ENCODE measurements at regions not wholly inside any gene's neighbourhood (a gene's known extent, or its start where the extent isn't known, plus 50 kb on each side); places are given as distances from the start of the nearest gene placed in this dataset.

- no peaks in the 10 kb centered on the region for H4K20me1 ChIP-seq (ENCODE audit: insufficient read depth, low read length)
- H3K79me2 ChIP-seq (ENCODE audit: insufficient read depth, low read length): no peaks in the 10 kb centered on the region
- H3K27ac Mint-ChIP-seq: no peak overlapping the region
- no peak overlapping the region for H3K4me3 ChIP-seq (replicated peaks in 1 of 3; ENCODE audit: low read depth in 2 of 3, low read length in 3 of 3)
- no peak overlapping the region for H3K4me3 Mint-ChIP-seq
- H3K9me3 Mint-ChIP-seq: peaks cover 2 to 10% (median 8%) of the 10 kb centered on the region in 7 donors
- no peak overlapping the region for H3K9ac ChIP-seq (ENCODE audit: insufficient read depth, low read length, poor library complexity, severe bottlenecking)
- 100% methylated on average over 3 of the region's 4 CpGs for WGBS (ENCODE audit: insufficient coverage)
- H2AFZ ChIP-seq (ENCODE audit: insufficient read depth, low read depth, low read length, poor library complexity, severe bottlenecking): no peak overlapping the region
- no peaks in the 10 kb centered on the region for H3K36me3 Mint-ChIP-seq
- H3K27me3 Mint-ChIP-seq (ENCODE audit: low read depth in 3 of 3): peaks cover 0 to 8% (median 2%) of the 10 kb centered on the region in 3 donors
- no peaks in the 10 kb centered on the region for H3K4me1 ChIP-seq (ENCODE audit: control insufficient read depth in 1 of 2, insufficient read depth in 2 of 2, low read length in 2 of 2)
- intact Hi-C loops (cut with micrococcal nuclease): no loop called here
- no peak for DNase-seq
- H3K4me1 Mint-ChIP-seq: peaks cover 3% of the 10 kb centered on the region
- no peak overlapping the region for H3K4me2 ChIP-seq (replicated peaks; ENCODE audit: extremely low read depth, low read length, poor library complexity, severe bottlenecking)
- no peaks in the 10 kb centered on the region for H3K27me3 ChIP-seq (ENCODE audit: control insufficient read depth in 2 of 2, insufficient read depth in 2 of 2, low read length in 2 of 2)
- TF ChIP-seq CTCF (IDR thresholded peaks at IDR 0.05): no peak
- H3K9me3 ChIP-seq (replicated peaks in 1 of 2; ENCODE audit: control insufficient read depth in 1 of 2, insufficient read depth in 1 of 2, low read length in 2 of 2): peaks cover 0 to 3% of the 10 kb centered on the region in 2 donors
- no peaks in the 10 kb centered on the region for H3K36me3 ChIP-seq (replicated peaks in 1 of 2; ENCODE audit: control insufficient read depth in 1 of 2, insufficient read depth in 2 of 2, low read length in 2 of 2)
- H3K27ac ChIP-seq (ENCODE audit: low read depth in 1 of 2, low read length in 2 of 2): no peak overlapping the region
Observed at GRCh38 chr13:40072663-40073120, 417.2 kb downstream of the COG6 start.

GRCh38 chr13:40074338-40074737 is 418.9 kb downstream of the COG6 start:
- Histone ChIP-seq H3K36me3 (replicated peaks in 1 of 2; ENCODE audit: control insufficient read depth in 1 of 2, insufficient read depth in 2 of 2, low read length in 2 of 2) (no peaks in the 10 kb centered on the region), H3K4me2 (replicated peaks; ENCODE audit: extremely low read depth, low read length, poor library complexity, severe bottlenecking) (no peak overlapping the region), H3K4me1 (ENCODE audit: control insufficient read depth in 1 of 2, insufficient read depth in 2 of 2, low read length in 2 of 2) (no peaks in the 10 kb centered on the region), H3K27ac (ENCODE audit: low read depth in 1 of 2, low read length in 2 of 2) (no peak overlapping the region), H4K20me1 (ENCODE audit: insufficient read depth, low read length) (no peaks in the 10 kb centered on the region), H3K27me3 (ENCODE audit: control insufficient read depth in 2 of 2, insufficient read depth in 2 of 2, low read length in 2 of 2) (no peaks in the 10 kb centered on the region), H3K79me2 (ENCODE audit: insufficient read depth, low read length) (no peaks in the 10 kb centered on the region), H3K4me3 (replicated peaks in 1 of 3; ENCODE audit: low read depth in 2 of 3, low read length in 3 of 3) (no peak overlapping the region), H3K9me3 (replicated peaks in 1 of 2; ENCODE audit: control insufficient read depth in 1 of 2, insufficient read depth in 1 of 2, low read length in 2 of 2) (peaks cover 0 to 4% of the 10 kb centered on the region in 2 donors), H2AFZ (ENCODE audit: insufficient read depth, low read depth, low read length, poor library complexity, severe bottlenecking) (no peak overlapping the region), H3K9ac (ENCODE audit: insufficient read depth, low read length, poor library complexity, severe bottlenecking) (no peak overlapping the region)
- Mint-ChIP-seq H3K4me3 (no peak overlapping the region), H3K27ac (no peak overlapping the region), H3K4me1 (peaks cover 2% of the 10 kb centered on the region), H3K27me3 (ENCODE audit: low read depth in 3 of 3) (peaks cover 0 to 5% (median under 1%) of the 10 kb centered on the region in 3 donors), H3K36me3 (no peaks in the 10 kb centered on the region), H3K9me3 (peaks cover 2 to 11% (median 8%) of the 10 kb centered on the region in 7 donors)
- intact Hi-C loops (cut with micrococcal nuclease): no loop called here
- no CpG with 5 or more reads among the region's 3 CpGs for WGBS (ENCODE audit: insufficient coverage)
- DNase-seq: no peak
- no peak for TF ChIP-seq CTCF (IDR thresholded peaks at IDR 0.05)
